HG03571 (cell line): ENCODE measurements at regions not wholly inside any gene's neighbourhood (a gene's known extent, or its start where the extent isn't known, plus 50 kb on each side); places are given as distances from the start of the nearest gene placed in this dataset.

Experiments used
- ATAC-seq: cut with Tn5 transposase; IDR thresholded peaks from one replicate; pipeline ENCODE4 v1.9.1; 2021; ENCODE audit not compliant: unreplicated experiment

GRCh38 chr4:26133840-26134239 lies 187.0 kb upstream of the RBPJ start:
- no peak for ATAC-seq

GRCh38 chr4:26135331-26135730 lies 185.5 kb upstream of the RBPJ start:
- ATAC-seq = no peak

GRCh38 chr4:26136615-26137014 lies 184.2 kb upstream of the RBPJ start:
- no peak for ATAC-seq

- no peak for ATAC-seq
These were observed 183.5 kb upstream of the RBPJ start for GRCh38 chr4:26137288-26137687.

GRCh38 chr4:26139310-26139924 lies 181.4 kb upstream of the RBPJ start:
- ATAC-seq = no peak

GRCh38 chr4:26140150-26140898 lies 180.5 kb upstream of the RBPJ start:
- no peak for ATAC-seq

GRCh38 chr4:26141051-26141721 lies 179.6 kb upstream of the RBPJ start:
- no peak for ATAC-seq

- no peak for ATAC-seq
These were observed 178.7 kb upstream of the RBPJ start for GRCh38 chr4:26141911-26142638.

- no peak for ATAC-seq
These were observed 176.2 kb upstream of the RBPJ start for GRCh38 chr4:26144526-26145155.

GRCh38 chr4:26145212-26145611 lies 175.6 kb upstream of the RBPJ start:
- no peak for ATAC-seq

GRCh38 chr4:26148927-26149326 lies 171.9 kb upstream of the RBPJ start:
- no peak for ATAC-seq

GRCh38 chr4:26150948-26151347 lies 169.9 kb upstream of the RBPJ start:
- ATAC-seq = no peak

- no peak for ATAC-seq
These were observed 169.2 kb upstream of the RBPJ start for GRCh38 chr4:26151615-26152014.

GRCh38 chr4:26152056-26152455 lies 168.8 kb upstream of the RBPJ start:
- no peak for ATAC-seq

GRCh38 chr4:26157541-26157940 lies 163.3 kb upstream of the RBPJ start:
- no peak for ATAC-seq

- ATAC-seq = no peak
These were observed 160.2 kb upstream of the RBPJ start for GRCh38 chr4:26160591-26160990.

- ATAC-seq = no peak
These were observed 159.6 kb upstream of the RBPJ start for GRCh38 chr4:26161030-26161824.

GRCh38 chr4:26162101-26162500 lies 158.7 kb upstream of the RBPJ start:
- no peak for ATAC-seq

- no peak for ATAC-seq
These were observed 157.1 kb upstream of the RBPJ start for GRCh38 chr4:26163425-26164362.
